ENCODE measurements at regions not wholly inside any gene's neighbourhood (a gene's known extent, or its start where the extent isn't known, plus 50 kb on each side); places are given as distances from the start of the nearest gene placed in this dataset.

DNA sequence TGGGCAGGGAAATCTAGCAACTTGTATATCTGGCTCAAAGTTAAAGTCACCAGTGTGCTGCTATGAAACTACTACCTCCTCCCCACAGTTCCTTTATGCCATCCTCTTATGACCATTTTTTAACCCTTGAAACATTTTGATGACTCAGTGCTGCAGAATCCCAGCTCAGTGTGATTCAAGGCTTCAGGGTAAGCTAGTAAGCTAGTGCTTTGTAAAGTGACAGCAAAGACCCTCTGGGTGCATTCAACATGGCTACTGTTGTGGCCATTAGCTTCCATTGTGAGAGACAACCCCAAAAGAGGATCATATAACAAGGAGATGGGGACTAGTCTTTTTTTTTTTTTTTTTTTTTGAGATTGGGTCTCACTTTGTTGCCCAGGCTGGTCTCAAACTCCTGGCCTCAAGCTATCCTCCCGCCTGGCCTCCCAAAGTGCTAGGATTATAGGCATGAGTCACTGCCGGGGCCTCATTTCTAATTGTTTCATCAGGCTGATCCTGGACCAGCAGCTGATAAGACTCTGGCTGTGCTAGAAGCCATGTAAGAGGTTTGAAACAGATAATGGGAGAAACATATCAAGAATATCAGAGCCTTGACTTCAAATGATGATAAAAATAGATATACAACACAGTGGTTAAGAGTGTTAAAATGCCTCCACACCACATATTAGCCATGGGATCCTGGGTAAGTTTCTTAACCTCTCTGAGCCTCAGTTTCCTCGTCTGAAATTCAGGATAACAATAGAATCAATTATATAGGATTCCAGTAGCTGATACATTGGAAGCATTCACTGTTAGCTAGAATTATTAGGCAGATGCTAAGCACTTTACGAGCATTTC is 65.7 kb upstream of the RTN4 start:
- Histone ChIP-seq H3K27ac (ENCODE audit: insufficient read length, low read depth, low read length) (no peak overlapping the region), H4K5ac (ENCODE audit: insufficient read length, low read depth, low read length) (no peak overlapping the region), H4K91ac (ENCODE audit: insufficient read length, low read depth, low read length) (no peak overlapping the region), H3K18ac (ENCODE audit: insufficient read length, low read depth, low read length) (no peak overlapping the region), H3K14ac (ENCODE audit: insufficient read depth, low read length) (no peak overlapping the region), H2AFZ (ENCODE audit: low read length) (no peak overlapping the region), H2BK5ac (ENCODE audit: insufficient read length, low read length) (no peak overlapping the region), H3K4me1 (ENCODE audit: insufficient read depth, low read length) (peaks cover 8% of the 10 kb centered on the region; the same call in 1 of the 2 replicates), H3K27me3 (ENCODE audit: insufficient read depth, low read length) (no peaks in the 10 kb centered on the region), H3K56ac (ENCODE audit: insufficient read length, low read depth, low read length) (no peak overlapping the region), H3K9me3 (ENCODE audit: control insufficient read depth, low read depth, low read length) (no peaks in the 10 kb centered on the region), H2BK120ac (ENCODE audit: low read depth, low read length, poor library complexity, severe bottlenecking) (no peak overlapping the region), H3K23ac (ENCODE audit: insufficient read length, low read depth, low read length) (no peak overlapping the region), H4K20me1 (ENCODE audit: control insufficient read depth, insufficient read depth, insufficient read length) (no peaks in the 10 kb centered on the region), H3K9ac (ENCODE audit: extremely low read depth, insufficient read length, low read length) (no peak overlapping the region), H2AK5ac (ENCODE audit: insufficient read length, low read length) (no peak overlapping the region), H3K4me2 (ENCODE audit: insufficient read depth, insufficient read length, low read length) (no peak overlapping the region), H4K8ac (replicated peaks; ENCODE audit: insufficient read length, low read depth, low read length) (no peak overlapping the region), H3K79me2 (ENCODE audit: insufficient read depth, low read length) (no peaks in the 10 kb centered on the region), H2BK12ac (ENCODE audit: insufficient read length, low read depth, low read length) (no peak overlapping the region), H3T11ph (ENCODE audit: low read length) (no peak overlapping the region), H3K23me2 (ENCODE audit: insufficient read length, low read depth, low read length, poor library complexity, severe bottlenecking) (no peaks in the 10 kb centered on the region), H2BK15ac (ENCODE audit: low read depth, low read length) (no peak overlapping the region), H3K4ac (ENCODE audit: low read depth, low read length) (no peak overlapping the region), H2BK20ac (ENCODE audit: low read depth, low read length, poor library complexity, severe bottlenecking) (no peak overlapping the region), H3K79me1 (ENCODE audit: insufficient read depth, low read depth, low read length, poor library complexity, severe bottlenecking) (no peaks in the 10 kb centered on the region)
- Mint-ChIP-seq H3K4me3 (no peak overlapping the region), H3K4me1 (peaks cover 44 to 48% of the 10 kb centered on the region in 2 experiments), H3K9me3 (no peaks in the 10 kb centered on the region), H3K36me3 (ENCODE audit: insufficient read depth in 1 of 3, low read depth in 3 of 3) (no peaks in the 10 kb centered on the region; a peak in 1 of 7 replicates), H3K27me3 (ENCODE audit: low read depth) (peaks cover 1% of the 10 kb centered on the region; the same call in 1 of the 2 replicates), H3K27ac (no peak overlapping the region)
- no peak for DNase-seq
- WGBS (ENCODE audit: extremely low coverage, insufficient read length, low lambda C conversion rate), result no CpG with 5 or more reads among the region's 4 CpGs
- TF ChIP-seq, protein P1, sequence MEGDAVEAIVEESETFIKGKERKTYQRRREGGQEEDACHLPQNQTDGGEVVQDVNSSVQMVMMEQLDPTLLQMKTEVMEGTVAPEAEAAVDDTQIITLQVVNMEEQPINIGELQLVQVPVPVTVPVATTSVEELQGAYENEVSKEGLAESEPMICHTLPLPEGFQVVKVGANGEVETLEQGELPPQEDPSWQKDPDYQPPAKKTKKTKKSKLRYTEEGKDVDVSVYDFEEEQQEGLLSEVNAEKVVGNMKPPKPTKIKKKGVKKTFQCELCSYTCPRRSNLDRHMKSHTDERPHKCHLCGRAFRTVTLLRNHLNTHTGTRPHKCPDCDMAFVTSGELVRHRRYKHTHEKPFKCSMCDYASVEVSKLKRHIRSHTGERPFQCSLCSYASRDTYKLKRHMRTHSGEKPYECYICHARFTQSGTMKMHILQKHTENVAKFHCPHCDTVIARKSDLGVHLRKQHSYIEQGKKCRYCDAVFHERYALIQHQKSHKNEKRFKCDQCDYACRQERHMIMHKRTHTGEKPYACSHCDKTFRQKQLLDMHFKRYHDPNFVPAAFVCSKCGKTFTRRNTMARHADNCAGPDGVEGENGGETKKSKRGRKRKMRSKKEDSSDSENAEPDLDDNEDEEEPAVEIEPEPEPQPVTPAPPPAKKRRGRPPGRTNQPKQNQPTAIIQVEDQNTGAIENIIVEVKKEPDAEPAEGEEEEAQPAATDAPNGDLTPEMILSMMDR (conservative IDR thresholded peaks at IDR 0.05), result no peak
